Cardiac muscle cell (in vitro differentiated cells and primary cell): ENCODE measurements at regions not wholly inside any gene's neighbourhood (a gene's known extent, or its start where the extent isn't known, plus 50 kb on each side); places are given as distances from the start of the nearest gene placed in this dataset.

Source experiments
- DNase-seq, 2 donors: peaks; one replicate each; pipeline versions ENCODE4 v3.0.0 to v3.0.0-alpha.2; 2010 to 2017; ENCODE audit warnings: low read depth in 1 of 2, low spot score in 1 of 2
- H3K27ac ChIP-seq: fragments of 200-600 bp; sonication (generic); 2 replicates; pipeline ENCODE4 v1.5.1; 2016
- H3K27me3 ChIP-seq: fragments of 200-600 bp; sonication (generic); 2 replicates; pipeline ENCODE4 v1.6.0; 2016; ENCODE audit warnings: control low read depth
- H3K36me3 ChIP-seq: fragments of 200-600 bp; sonication (generic); 2 replicates; pipeline ENCODE4 v1.5.1; 2016; ENCODE audit warnings: control low read depth
- H3K4me1 ChIP-seq: fragments of 200-600 bp; sonication (generic); 2 replicates; pipeline ENCODE4 v1.8.1; 2017; ENCODE audit warnings: low read depth, mild to moderate bottlenecking, mixed run types
- H3K4me3 ChIP-seq: fragments of 200-600 bp; sonication (generic); 2 replicates; pipeline ENCODE4 v1.5.1; 2016; ENCODE audit warnings: mild to moderate bottlenecking
- H3K9me3 ChIP-seq: fragments of 200-600 bp; sonication (generic); 2 replicates; pipeline ENCODE4 v1.5.1; 2017; ENCODE audit warnings: low read depth, mild to moderate bottlenecking, control low read depth
- CTCF ChIP-seq: IDR thresholded peaks from 2 replicates; pipeline ENCODE4 v1.5.1; 2012; ENCODE audit warnings: low read depth, mild to moderate bottlenecking, low read length

- no peak overlapping the region for H3K4me3 ChIP-seq
- no peak overlapping the region for H3K27ac ChIP-seq
- H3K27me3 ChIP-seq = no peaks in the 10 kb centered on the region
- no peaks in the 10 kb centered on the region for H3K4me1 ChIP-seq
- H3K36me3 ChIP-seq = no peaks in the 10 kb centered on the region
- TF ChIP-seq CTCF = no peak
- DNase-seq = no peak
- no peaks in the 10 kb centered on the region for H3K9me3 ChIP-seq
Observed at GRCh38 chr3:109715707-109716106, 378.4 kb upstream of the DPPA4 start.

GRCh38 chr3:109718850-109719249 lies 381.5 kb upstream of the DPPA4 start:
- no peak for DNase-seq
- Histone ChIP-seq H3K9me3 (no peaks in the 10 kb centered on the region), H3K27ac (no peak overlapping the region), H3K27me3 (no peaks in the 10 kb centered on the region), H3K36me3 (no peaks in the 10 kb centered on the region), H3K4me1 (no peaks in the 10 kb centered on the region), H3K4me3 (no peak overlapping the region)
- TF ChIP-seq CTCF = no peak

GRCh38 chr3:109728861-109729494 lies 391.6 kb upstream of the DPPA4 start:
- TF ChIP-seq CTCF = no peak
- DNase-seq = peak in 1 of 2 donors; percentile 31
- H3K4me1 ChIP-seq = no peaks in the 10 kb centered on the region
- no peak overlapping the region for H3K4me3 ChIP-seq
- H3K27ac ChIP-seq = no peak overlapping the region
- no peaks in the 10 kb centered on the region for H3K36me3 ChIP-seq
- no peaks in the 10 kb centered on the region for H3K27me3 ChIP-seq
- no peaks in the 10 kb centered on the region for H3K9me3 ChIP-seq

- Histone ChIP-seq H3K4me3 (no peak overlapping the region), H3K36me3 (no peaks in the 10 kb centered on the region), H3K27me3 (no peaks in the 10 kb centered on the region), H3K4me1 (no peaks in the 10 kb centered on the region), H3K9me3 (no peaks in the 10 kb centered on the region), H3K27ac (no peak overlapping the region)
- TF ChIP-seq CTCF = peak; percentile 93
- peak; percentile 70 to 79 for DNase-seq
Observed at GRCh38 chr3:109731639-109732473, 394.5 kb upstream of the DPPA4 start.

GRCh38 chr3:109743981-109744380 lies 406.6 kb upstream of the DPPA4 start:
- Histone ChIP-seq H3K4me3 (no peak overlapping the region), H3K4me1 (peaks cover 18% of the 10 kb centered on the region), H3K9me3 (no peaks in the 10 kb centered on the region), H3K27me3 (no peaks in the 10 kb centered on the region), H3K27ac (no peak overlapping the region), H3K36me3 (no peaks in the 10 kb centered on the region)
- TF ChIP-seq CTCF = no peak
- DNase-seq = no peak
